Neuronal stem cell (in vitro differentiated cells): ENCODE measurements at regions not wholly inside any gene's neighbourhood (a gene's known extent, or its start where the extent isn't known, plus 50 kb on each side); places are given as distances from the start of the nearest gene placed in this dataset.
"Not testable (repeated sequence)": the region's sequence is repeated elsewhere in the genome, so short reads cannot be mapped to it uniquely, and the experiment has no call there.

Experiments
- DNase-seq: peaks from one replicate; pipeline ENCODE4 v3.0.0-alpha.2; 2013; ENCODE audit warnings: low spot score
- H2AFZ ChIP-seq: one replicate; pipeline ENCODE4 v1.6.1; 2013; ENCODE audit warnings: mild to moderate bottlenecking, low read length, inconsistent platforms
- H2AK5ac ChIP-seq: 2 replicates; pipeline ENCODE4 v1.6.1; 2013; ENCODE audit warnings: low read depth, mild to moderate bottlenecking, inconsistent platforms, low read length, moderate library complexity, mixed read lengths
- H2BK120ac ChIP-seq: 2 replicates; pipeline ENCODE4 v1.6.1; 2013; ENCODE audit warnings: low read depth, mild to moderate bottlenecking, inconsistent platforms, low read length, moderate library complexity, mixed read lengths
- H2BK12ac ChIP-seq: one replicate; pipeline ENCODE4 v1.6.1; 2013; ENCODE audit warnings: low read length, inconsistent platforms
- H2BK15ac ChIP-seq: 2 replicates; pipeline ENCODE4 v1.6.1; 2013; ENCODE audit warnings: mild to moderate bottlenecking, low read length, inconsistent platforms, mixed read lengths
- H2BK5ac ChIP-seq: one replicate; pipeline ENCODE4 v1.6.1; 2013; ENCODE audit warnings: inconsistent platforms, mild to moderate bottlenecking, low read length, moderate library complexity
- H3K14ac ChIP-seq: one replicate; pipeline ENCODE4 v1.6.1; 2013; ENCODE audit warnings: low read length, inconsistent platforms
- H3K18ac ChIP-seq: 2 replicates; pipeline ENCODE4 v1.6.1; 2013; ENCODE audit warnings: low read length, inconsistent platforms
- H3K23ac ChIP-seq: 2 replicates; pipeline ENCODE4 v1.6.1; 2013; ENCODE audit warnings: low read depth, mild to moderate bottlenecking, mixed read lengths, low read length, inconsistent platforms; ENCODE audit not compliant: poor library complexity
- H3K27ac ChIP-seq: replicated peaks from 3 replicates; pipeline ENCODE4 v1.5.1; 2013; ENCODE audit warnings: low read length, inconsistent platforms
- H3K27me3 ChIP-seq, 3 experiments: 2 replicates each; pipeline ENCODE4 v1.6.1; 2013; ENCODE audit warnings: low read length in 3 of 3, mild to moderate bottlenecking in 2 of 3, inconsistent platforms in 1 of 3, low read depth in 1 of 3, mixed read lengths in 1 of 3, moderate library complexity in 1 of 3; ENCODE audit not compliant: control insufficient read depth in 3 of 3, insufficient read depth in 3 of 3
- H3K36me3 ChIP-seq, 2 donors: replicated peaks in 1 of 2; 2 replicates each; pipeline ENCODE4 v1.6.1; 2013; ENCODE audit warnings: low read length in 2 of 2; ENCODE audit not compliant: control insufficient read depth in 2 of 2, insufficient read depth in 2 of 2
- H3K4ac ChIP-seq: 2 replicates; pipeline ENCODE4 v1.6.1; 2013; ENCODE audit warnings: inconsistent platforms, mild to moderate bottlenecking, low read length, moderate library complexity
- H3K4me1 ChIP-seq, 2 donors: 1 replicate in 1 of 2; 2 replicates in 1 of 2; pipeline ENCODE4 v1.6.1; 2013; ENCODE audit warnings: low read length in 2 of 2, low read depth in 1 of 2; ENCODE audit not compliant: control insufficient read depth in 2 of 2, insufficient read depth in 1 of 2
- H3K4me2 ChIP-seq: one replicate; pipeline ENCODE4 v1.6.1; 2013; ENCODE audit warnings: mild to moderate bottlenecking, low read length, inconsistent platforms; ENCODE audit not compliant: insufficient read depth, poor library complexity, severe bottlenecking
- H3K4me3 ChIP-seq, 2 donors: 2 replicates each; pipeline ENCODE4 v1.5.1; 2013; ENCODE audit warnings: low read length in 2 of 2, mild to moderate bottlenecking in 2 of 2, inconsistent platforms in 1 of 2, moderate library complexity in 1 of 2
- H3K79me1 ChIP-seq: one replicate; pipeline ENCODE4 v1.6.1; 2013; ENCODE audit warnings: low read depth, mild to moderate bottlenecking, inconsistent platforms, low read length, moderate library complexity
- H3K9ac ChIP-seq: one replicate; pipeline ENCODE4 v1.6.1; 2013; ENCODE audit warnings: mild to moderate bottlenecking, low read depth, low read length, inconsistent platforms; ENCODE audit not compliant: poor library complexity
- H3K9me3 ChIP-seq, 2 donors: replicated peaks in 1 of 2; 2 replicates each; pipeline versions ENCODE3 to v1.6.1; 2013; ENCODE audit warnings: low read length in 2 of 2, mild to moderate bottlenecking in 2 of 2, inconsistent platforms in 1 of 2, low read depth in 1 of 2, mixed read lengths in 1 of 2, moderate library complexity in 1 of 2; ENCODE audit not compliant: control insufficient read depth in 2 of 2, insufficient read depth in 1 of 2
- H4K8ac ChIP-seq: one replicate; pipeline ENCODE4 v1.6.1; 2013; ENCODE audit warnings: low read depth, mild to moderate bottlenecking, inconsistent platforms, low read length, moderate library complexity
- H4K91ac ChIP-seq: one replicate; pipeline ENCODE4 v1.6.1; 2013; ENCODE audit warnings: low read length, low read depth, mild to moderate bottlenecking, inconsistent platforms; ENCODE audit not compliant: poor library complexity
- WGBS, 2 donors: extraction: QIAGEN DNeasy Blood & Tissue Kit; methylation state at CpG; one replicate each; pipeline ENCODE4 v1.1.7; 2013; ENCODE audit warnings: missing lambda C conversion rate in 2 of 2, mixed read lengths in 1 of 2; ENCODE audit not compliant: insufficient read length in 2 of 2, insufficient replicate concordance in 1 of 2; ENCODE audit errors: extremely low coverage in 2 of 2; 5-methylcytosine and 5-hydroxymethylcytosine counted together

- WGBS, 2 donors = no CpG with 5 or more reads among the region's 7 CpGs
- no peaks in the 10 kb centered on the region for H3K79me1 ChIP-seq
- H3K4me2 ChIP-seq = no peak overlapping the region
- H2BK120ac ChIP-seq = no peak overlapping the region
- H3K23ac ChIP-seq = no peak overlapping the region
- no peak overlapping the region for H3K4me3 ChIP-seq
- no peak overlapping the region for H4K91ac ChIP-seq
- no peaks in the 10 kb centered on the region for H3K27me3 ChIP-seq
- no peak for DNase-seq
- H3K36me3 ChIP-seq = peaks cover 0 to 2% of the 10 kb centered on the region in 2 donors
- no peak overlapping the region for H2AFZ ChIP-seq
- H3K14ac ChIP-seq = no peak overlapping the region
- no peaks in the 10 kb centered on the region for H3K4me1 ChIP-seq
- no peak overlapping the region for H3K9ac ChIP-seq
- no peak overlapping the region for H2BK15ac ChIP-seq
- no peak overlapping the region for H2AK5ac ChIP-seq
- H4K8ac ChIP-seq = no peak overlapping the region
- H3K18ac ChIP-seq = no peak overlapping the region
- no peak overlapping the region for H2BK5ac ChIP-seq
- no peak overlapping the region for H3K4ac ChIP-seq
- peaks cover 0 to 2% of the 10 kb centered on the region in 2 donors for H3K9me3 ChIP-seq
- H3K27ac ChIP-seq = no peak overlapping the region
- H2BK12ac ChIP-seq = no peak overlapping the region
Observed at GRCh38 chr13:22929381-22930126, 251.2 kb upstream of the SGCG start.

- no peak overlapping the region for H4K91ac ChIP-seq
- no peak overlapping the region for H3K4ac ChIP-seq
- H2BK12ac ChIP-seq = no peak overlapping the region
- H3K79me1 ChIP-seq = no peaks in the 10 kb centered on the region
- H4K8ac ChIP-seq = no peak overlapping the region
- WGBS, 2 donors = no CpG with 5 or more reads among the region's 1 CpG
- H3K4me3 ChIP-seq = no peak overlapping the region
- no peak for DNase-seq
- H3K9me3 ChIP-seq = peaks cover 0 to 2% of the 10 kb centered on the region in 2 donors
- no peak overlapping the region for H2BK120ac ChIP-seq
- H3K36me3 ChIP-seq = peaks cover 0 to 2% of the 10 kb centered on the region in 2 donors
- no peaks in the 10 kb centered on the region for H3K27me3 ChIP-seq
- no peak overlapping the region for H3K27ac ChIP-seq
- H2AFZ ChIP-seq = no peak overlapping the region
- H3K23ac ChIP-seq = no peak overlapping the region
- no peak overlapping the region for H2BK5ac ChIP-seq
- H3K4me1 ChIP-seq = no peaks in the 10 kb centered on the region
- no peak overlapping the region for H3K4me2 ChIP-seq
- no peak overlapping the region for H2AK5ac ChIP-seq
- no peak overlapping the region for H3K18ac ChIP-seq
- no peak overlapping the region for H3K9ac ChIP-seq
- no peak overlapping the region for H3K14ac ChIP-seq
- no peak overlapping the region for H2BK15ac ChIP-seq
Observed at GRCh38 chr13:22931576-22931975, 249.2 kb upstream of the SGCG start.

- H3K9me3 ChIP-seq, H3K9ac ChIP-seq, H3K4ac ChIP-seq, H3K27me3 ChIP-seq, H3K4me1 ChIP-seq, H3K4me2 ChIP-seq, H2BK15ac ChIP-seq, H2BK120ac ChIP-seq, H4K8ac ChIP-seq, H3K18ac ChIP-seq, H3K23ac ChIP-seq, H2BK5ac ChIP-seq, H4K91ac ChIP-seq, H3K4me3 ChIP-seq, H3K14ac ChIP-seq, H3K27ac ChIP-seq, H2AK5ac ChIP-seq, DNase-seq, H2AFZ ChIP-seq, H3K36me3 ChIP-seq, H2BK12ac ChIP-seq, H3K79me1 ChIP-seq: not testable (repeated sequence)
- no CpG with 5 or more reads among the region's 20 CpGs for WGBS, 2 donors
Observed at GRCh38 chr13:22932632-22933412, 248.0 kb upstream of the SGCG start.

- peak overlapping the region in 1 of 2 donors; percentile 1 for H3K4me3 ChIP-seq
- H2BK120ac ChIP-seq = no peak overlapping the region
- WGBS, 2 donors = 92 to 98% methylated on average over 4 to 8 of the region's 8 CpGs
- H2BK12ac ChIP-seq = no peak overlapping the region
- H3K14ac ChIP-seq = peak overlapping the region; percentile 22
- peak overlapping the region; percentile 78 for H3K9ac ChIP-seq
- H3K79me1 ChIP-seq = no peaks in the 10 kb centered on the region
- no peak overlapping the region for H2AK5ac ChIP-seq
- no peak overlapping the region for H4K91ac ChIP-seq
- peaks cover 0 to 2% of the 10 kb centered on the region in 2 donors for H3K36me3 ChIP-seq
- no peak overlapping the region for H3K4ac ChIP-seq
- H3K9me3 ChIP-seq = peaks cover 0 to 2% of the 10 kb centered on the region in 2 donors
- H3K27me3 ChIP-seq = no peaks in the 10 kb centered on the region
- no peak overlapping the region for H3K4me2 ChIP-seq
- DNase-seq = no peak
- H4K8ac ChIP-seq = peak overlapping the region; percentile 67
- H3K27ac ChIP-seq = no peak overlapping the region
- no peak overlapping the region for H3K18ac ChIP-seq
- no peaks in the 10 kb centered on the region for H3K4me1 ChIP-seq
- H2BK5ac ChIP-seq = no peak overlapping the region
- H2AFZ ChIP-seq = no peak overlapping the region
- H2BK15ac ChIP-seq = no peak overlapping the region
- H3K23ac ChIP-seq = peak overlapping the region; percentile 1
Observed at GRCh38 chr13:22933571-22934181, 247.1 kb upstream of the SGCG start.
